Cardiac fibroblast (primary cell): ENCODE measurements at regions not wholly inside any gene's neighbourhood (a gene's known extent, or its start where the extent isn't known, plus 50 kb on each side); places are given as distances from the start of the nearest gene placed in this dataset.

Experiments used
- DNase-seq, 2 donors: peaks; one replicate each; pipeline versions ENCODE4 v3.0.0 to v3.0.0-alpha.2; 2010; ENCODE audit warnings: low read depth in 2 of 2
- H3K4me3 ChIP-seq, 2 donors: replicated peaks in 1 of 2; 1 replicate in 1 of 2; 2 replicates in 1 of 2; pipeline ENCODE4 v1.5.1; 2011; ENCODE audit warnings: low read depth in 2 of 2, low read length in 2 of 2, mild to moderate bottlenecking in 2 of 2, moderate library complexity in 1 of 2
- TF ChIP-seq, protein P1 (sequence below): IDR thresholded peaks from one replicate; pipeline ENCODE4 v1.5.1; 2011; ENCODE audit warnings: low read depth, mild to moderate bottlenecking, low read length, inconsistent platforms

DNA sequence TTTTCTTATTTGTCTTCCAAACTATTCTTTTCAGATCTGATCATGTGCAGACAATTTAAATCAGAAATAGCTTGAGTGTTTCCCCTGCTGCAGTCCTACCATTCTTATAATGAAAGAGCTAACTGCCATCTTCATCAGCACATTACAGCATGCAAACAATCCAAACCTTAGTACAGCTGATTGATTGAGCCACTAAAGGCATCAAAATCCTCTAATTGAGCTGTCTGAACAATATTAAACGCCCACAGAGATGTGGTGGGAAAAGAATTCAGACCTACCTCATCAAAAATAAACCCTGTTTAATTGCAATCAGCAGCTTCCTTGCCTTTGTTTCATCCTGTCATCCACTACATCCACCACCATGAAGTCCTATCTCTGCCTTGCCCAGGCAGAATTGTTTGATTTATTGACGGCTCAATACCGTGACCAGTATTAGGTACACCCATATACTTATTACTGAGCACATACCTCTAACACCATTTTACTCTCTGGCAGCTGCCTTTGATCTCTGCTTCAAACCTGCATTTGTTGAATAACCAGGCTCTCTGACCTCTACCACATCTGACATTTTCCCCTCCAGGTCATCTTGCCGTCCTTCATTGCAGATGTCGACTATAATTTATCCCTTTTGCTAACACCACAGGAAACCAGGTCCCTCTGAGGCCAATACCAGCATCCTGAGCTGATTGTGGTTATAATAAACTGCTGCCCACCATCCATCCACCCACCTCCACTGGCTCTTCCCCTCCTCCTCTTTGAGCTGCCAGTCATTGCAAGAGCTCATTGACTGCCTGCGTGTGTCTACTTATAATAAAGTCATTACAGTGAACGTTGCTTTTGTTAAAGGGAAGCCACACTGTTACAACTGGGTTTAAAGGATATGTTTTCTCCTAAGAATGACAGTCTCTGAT is 78.5 kb downstream of the RBM43 start:
- DNase-seq, result no peak
- TF ChIP-seq, protein P1, sequence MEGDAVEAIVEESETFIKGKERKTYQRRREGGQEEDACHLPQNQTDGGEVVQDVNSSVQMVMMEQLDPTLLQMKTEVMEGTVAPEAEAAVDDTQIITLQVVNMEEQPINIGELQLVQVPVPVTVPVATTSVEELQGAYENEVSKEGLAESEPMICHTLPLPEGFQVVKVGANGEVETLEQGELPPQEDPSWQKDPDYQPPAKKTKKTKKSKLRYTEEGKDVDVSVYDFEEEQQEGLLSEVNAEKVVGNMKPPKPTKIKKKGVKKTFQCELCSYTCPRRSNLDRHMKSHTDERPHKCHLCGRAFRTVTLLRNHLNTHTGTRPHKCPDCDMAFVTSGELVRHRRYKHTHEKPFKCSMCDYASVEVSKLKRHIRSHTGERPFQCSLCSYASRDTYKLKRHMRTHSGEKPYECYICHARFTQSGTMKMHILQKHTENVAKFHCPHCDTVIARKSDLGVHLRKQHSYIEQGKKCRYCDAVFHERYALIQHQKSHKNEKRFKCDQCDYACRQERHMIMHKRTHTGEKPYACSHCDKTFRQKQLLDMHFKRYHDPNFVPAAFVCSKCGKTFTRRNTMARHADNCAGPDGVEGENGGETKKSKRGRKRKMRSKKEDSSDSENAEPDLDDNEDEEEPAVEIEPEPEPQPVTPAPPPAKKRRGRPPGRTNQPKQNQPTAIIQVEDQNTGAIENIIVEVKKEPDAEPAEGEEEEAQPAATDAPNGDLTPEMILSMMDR, result no peak
- H3K4me3 ChIP-seq, result no peak overlapping the region

DNA sequence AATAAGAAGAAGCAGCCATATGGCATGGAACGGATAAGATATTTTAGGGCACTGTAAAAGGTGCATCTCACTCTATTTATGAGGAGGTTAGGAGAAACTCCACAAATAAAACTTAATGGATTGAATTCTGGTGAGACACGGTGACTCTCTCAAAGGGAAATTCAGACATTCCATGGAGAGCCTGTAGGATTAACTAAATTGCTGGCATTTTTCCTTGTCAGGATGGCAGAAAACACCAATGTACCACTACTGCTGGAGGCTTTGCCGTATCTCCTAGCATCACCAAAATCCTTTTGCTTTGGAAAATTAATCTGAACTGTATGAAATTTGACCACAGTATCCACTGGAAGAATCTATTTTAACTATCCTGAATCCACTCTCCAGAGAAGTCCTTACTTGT is 79.3 kb downstream of the RBM43 start:
- no peak overlapping the region for H3K4me3 ChIP-seq
- DNase-seq, result no peak
- TF ChIP-seq, protein P1, result no peak

DNA sequence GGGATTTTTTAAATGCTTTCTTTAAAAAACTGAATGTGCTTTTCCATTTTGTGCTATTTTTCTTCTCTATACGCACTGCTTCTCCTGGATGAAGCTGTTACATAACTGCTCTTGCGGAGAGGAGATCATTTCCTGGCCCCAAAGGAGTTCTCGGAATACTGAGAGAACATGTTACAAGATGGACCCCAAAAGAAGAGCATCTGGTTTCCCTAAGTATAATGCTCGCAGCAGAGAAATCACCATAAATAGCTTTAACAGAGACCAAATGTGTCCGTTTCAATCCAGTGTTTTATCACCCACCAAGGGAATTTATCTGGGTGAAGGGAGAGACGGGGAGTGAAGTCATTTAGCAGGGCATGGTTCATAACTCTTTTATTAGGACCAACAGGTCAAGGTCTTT is 80.1 kb downstream of the RBM43 start:
- DNase-seq, result no peak
- no peak overlapping the region for H3K4me3 ChIP-seq
- TF ChIP-seq, protein P1, result no peak

DNA sequence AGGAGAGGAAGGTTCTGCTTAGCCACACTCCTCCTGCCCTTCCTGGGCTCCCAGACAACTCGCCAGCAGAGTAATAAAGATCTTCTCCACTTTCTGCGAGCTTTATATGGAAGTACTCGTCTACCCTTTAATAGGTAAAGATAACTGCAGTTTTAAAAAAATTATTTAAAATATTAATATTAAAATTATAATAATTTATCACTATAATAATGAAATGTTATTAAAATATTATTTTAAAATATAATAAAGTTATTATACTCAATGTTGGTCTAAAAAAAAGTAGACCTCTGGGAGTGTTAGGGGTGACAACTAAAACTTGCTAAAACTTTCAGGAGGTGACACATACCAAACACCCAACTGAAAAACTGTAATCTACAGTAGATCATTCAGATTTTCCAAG is 81.5 kb downstream of the RBM43 start:
- TF ChIP-seq, protein P1, result no peak
- H3K4me3 ChIP-seq, result no peak overlapping the region
- DNase-seq, result no peak

DNA sequence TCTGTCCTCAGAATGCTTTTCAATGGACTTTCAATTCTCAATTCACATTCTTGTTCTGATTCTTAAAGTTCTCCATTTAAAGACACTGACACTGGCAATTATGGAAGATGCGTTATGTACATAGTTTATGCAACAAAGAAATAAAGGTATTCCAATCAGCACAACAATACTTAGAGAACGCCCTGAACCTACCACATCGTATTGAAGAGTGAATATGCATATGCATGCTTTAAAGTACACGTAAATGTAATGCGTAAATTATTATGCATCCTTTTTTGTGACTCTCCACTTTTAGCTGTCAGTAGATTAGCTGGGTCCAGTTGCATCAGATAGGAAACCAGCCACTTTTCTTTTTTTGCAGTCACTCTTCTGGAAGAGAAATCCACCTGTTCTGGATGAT is 83.5 kb downstream of the RBM43 start:
- no peak overlapping the region for H3K4me3 ChIP-seq
- TF ChIP-seq, protein P1, result no peak

DNA sequence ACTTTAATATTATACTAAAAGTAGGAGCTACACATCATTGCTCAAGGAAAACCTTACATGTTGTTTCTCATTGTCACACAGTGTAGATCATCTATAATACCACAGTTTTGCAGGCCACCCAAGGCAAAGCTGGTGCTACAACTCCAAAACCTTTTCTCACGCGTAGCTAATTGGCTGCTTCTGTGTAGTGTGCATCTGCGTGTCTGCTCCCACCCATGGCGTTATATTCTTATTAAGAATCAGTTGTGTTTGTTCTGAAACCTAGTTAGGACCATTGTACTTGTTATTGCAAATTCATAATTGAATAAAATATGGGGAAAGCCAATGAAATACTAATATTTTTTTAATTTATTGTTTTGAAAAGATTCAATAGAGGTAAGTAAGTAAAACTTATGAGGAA is 83.9 kb downstream of the RBM43 start:
- TF ChIP-seq, protein P1, result no peak
- DNase-seq, result no peak
- no peak overlapping the region for H3K4me3 ChIP-seq

More for the DNA sequence above, 83.5 kb downstream of the RBM43 start:
- DNase-seq, result no peak
